Activated T-helper 2 cell treated with anti-CD3 and anti-CD28 coated beads, Interferon-gamma antibody, Interleukin-2, Interleukin-4, amounts not matched to agents 10 μg/mL and 5 μg/mL and 100 μg/mL, durations not matched to agents 14 hours and 24 hours and 36 hours (primary cell): ENCODE measurements at regions not wholly inside any gene's neighbourhood (a gene's known extent, or its start where the extent isn't known, plus 50 kb on each side); places are given as distances from the start of the nearest gene placed in this dataset.

Experiments used
- DNase-seq: peaks from one replicate; pipeline ENCODE4 v3.0.0; 2021; ENCODE audit warnings: low spot score
- H3K27ac Mint-ChIP-seq: one replicate; pipeline ENCODE4 v1.8.0; 2021; ENCODE audit warnings: mixed read lengths
- H3K27me3 Mint-ChIP-seq: one replicate; pipeline ENCODE4 v1.8.0; 2021; ENCODE audit warnings: low read depth, mixed read lengths
- H3K36me3 Mint-ChIP-seq: one replicate; pipeline ENCODE4 v1.8.0; 2021; ENCODE audit warnings: low read depth, mixed read lengths
- H3K4me1 Mint-ChIP-seq: one replicate; pipeline ENCODE4 v1.8.0; 2021; ENCODE audit warnings: low read depth, mixed read lengths
- H3K4me3 Mint-ChIP-seq: one replicate; pipeline ENCODE4 v1.8.0; 2021; ENCODE audit warnings: low read depth, mild to moderate bottlenecking, moderate library complexity, mixed read lengths
- H3K9me3 Mint-ChIP-seq: one replicate; pipeline ENCODE4 v1.8.0; 2021; ENCODE audit warnings: mixed read lengths
- intact Hi-C: fragments of 100-400 bp; cut with micrococcal nuclease; formaldehyde crosslinking; loops from one replicate; pipeline ENCODE4 v1.15.1; 2023

DNA sequence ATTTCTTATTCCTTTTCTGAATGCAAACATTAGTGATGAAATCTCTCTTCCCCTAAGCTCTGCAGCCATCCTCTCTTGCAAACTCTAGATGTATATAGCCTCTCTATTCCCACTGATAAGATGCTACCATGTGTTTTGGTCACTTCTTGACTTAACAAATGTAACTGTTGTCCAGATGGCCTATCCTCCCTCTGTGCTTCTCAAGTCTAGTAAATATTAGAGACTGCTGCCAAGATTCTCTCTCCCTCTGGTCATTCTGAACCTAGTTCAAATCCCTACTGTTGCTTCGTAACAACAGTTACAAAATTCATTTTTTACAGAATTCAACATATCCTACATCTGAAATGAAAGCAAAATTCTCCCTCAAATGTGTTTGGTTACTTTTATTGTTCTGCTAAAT is 156.6 kb downstream of the TXNL1 start:
- no peaks in the 10 kb centered on the region for H3K9me3 Mint-ChIP-seq
- no peaks in the 10 kb centered on the region for H3K36me3 Mint-ChIP-seq
- H3K27me3 Mint-ChIP-seq, result no peaks in the 10 kb centered on the region
- H3K27ac Mint-ChIP-seq, result no peak overlapping the region
- intact Hi-C loops, result no loop called here
- H3K4me1 Mint-ChIP-seq, result no peaks in the 10 kb centered on the region
- no peak for DNase-seq
- no peak overlapping the region for H3K4me3 Mint-ChIP-seq

DNA sequence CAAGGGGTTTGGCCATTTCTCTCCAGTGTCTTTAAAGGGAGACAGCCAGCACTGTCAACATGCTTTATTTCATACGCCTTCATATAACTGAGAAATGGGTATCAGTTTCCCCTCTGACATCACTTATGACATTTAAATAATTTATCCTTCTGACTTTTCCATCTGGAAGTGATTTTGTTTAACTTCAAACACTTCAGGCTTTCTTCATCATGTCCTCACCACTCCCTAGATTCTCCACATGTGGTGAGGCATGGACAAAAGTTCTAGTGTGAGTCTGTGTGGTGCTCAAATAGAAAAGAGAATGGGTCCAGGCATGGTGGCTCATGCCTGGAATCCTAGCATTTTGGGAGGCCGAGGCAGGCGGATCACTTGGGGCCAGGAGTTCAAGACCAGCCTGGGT is 158.6 kb downstream of the TXNL1 start:
- Mint-ChIP-seq H3K27ac (no peak overlapping the region), H3K9me3 (no peaks in the 10 kb centered on the region), H3K4me1 (no peaks in the 10 kb centered on the region), H3K27me3 (no peaks in the 10 kb centered on the region), H3K36me3 (no peaks in the 10 kb centered on the region), H3K4me3 (no peak overlapping the region)
- intact Hi-C loops, result no loop called here
- DNase-seq, result no peak

DNA sequence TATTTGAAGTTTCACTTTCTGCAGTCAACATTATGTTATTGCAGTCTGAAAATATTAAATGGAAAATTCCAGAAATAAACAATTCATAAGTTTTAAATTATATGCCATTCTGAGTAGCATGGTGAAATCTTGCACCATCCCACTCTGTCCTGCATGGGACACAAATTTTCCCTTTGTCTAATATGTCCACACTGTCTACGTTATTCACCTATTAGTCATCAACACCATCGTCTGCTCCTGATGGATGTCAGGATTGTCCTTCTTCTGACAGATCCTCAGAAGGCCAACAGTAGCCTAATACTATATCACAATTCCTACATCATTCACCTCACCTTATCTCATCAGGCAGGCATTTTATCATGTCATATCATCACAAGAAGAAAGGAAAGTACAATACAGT is 163.1 kb downstream of the TXNL1 start:
- no peaks in the 10 kb centered on the region for H3K4me1 Mint-ChIP-seq
- no peaks in the 10 kb centered on the region for H3K36me3 Mint-ChIP-seq
- intact Hi-C loops, result no loop called here
- H3K27me3 Mint-ChIP-seq, result no peaks in the 10 kb centered on the region
- no peak overlapping the region for H3K4me3 Mint-ChIP-seq
- H3K27ac Mint-ChIP-seq, result no peak overlapping the region
- no peaks in the 10 kb centered on the region for H3K9me3 Mint-ChIP-seq
- no peak for DNase-seq

DNA sequence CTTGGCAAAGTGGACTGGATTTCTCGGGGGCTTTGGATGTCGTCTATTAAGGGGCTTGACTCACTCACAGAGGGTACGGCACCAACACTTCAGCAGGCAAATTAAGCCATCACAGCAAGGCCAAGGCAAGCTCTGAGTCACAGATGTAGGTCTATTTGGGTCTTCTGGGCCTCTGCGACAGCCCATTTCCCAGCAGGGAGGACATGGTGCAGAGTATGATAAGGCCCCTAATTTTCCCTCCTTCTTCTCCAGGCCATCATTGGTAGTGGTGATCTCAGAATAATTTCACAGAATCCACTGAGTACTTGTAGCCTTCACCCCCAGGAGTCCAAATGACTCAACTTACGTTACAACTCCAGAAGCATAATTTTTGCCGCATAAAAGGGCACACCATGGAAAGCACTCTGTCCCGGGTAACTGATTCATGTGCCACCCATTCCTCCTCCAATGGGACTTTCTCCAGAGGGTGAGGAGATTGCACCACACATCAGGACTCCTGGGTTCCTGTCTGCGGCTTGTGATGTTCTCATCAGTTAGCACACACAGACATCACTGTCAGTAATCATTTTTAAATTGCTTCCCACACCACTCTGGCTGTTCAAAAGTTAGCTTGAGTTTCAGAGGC is 164.9 kb downstream of the TXNL1 start:
- no peak overlapping the region for H3K27ac Mint-ChIP-seq
- H3K27me3 Mint-ChIP-seq, result no peaks in the 10 kb centered on the region
- H3K36me3 Mint-ChIP-seq, result no peaks in the 10 kb centered on the region
- H3K9me3 Mint-ChIP-seq, result no peaks in the 10 kb centered on the region
- intact Hi-C loops, result no loop called here
- H3K4me1 Mint-ChIP-seq, result no peaks in the 10 kb centered on the region
- no peak for DNase-seq
- H3K4me3 Mint-ChIP-seq, result no peak overlapping the region

DNA sequence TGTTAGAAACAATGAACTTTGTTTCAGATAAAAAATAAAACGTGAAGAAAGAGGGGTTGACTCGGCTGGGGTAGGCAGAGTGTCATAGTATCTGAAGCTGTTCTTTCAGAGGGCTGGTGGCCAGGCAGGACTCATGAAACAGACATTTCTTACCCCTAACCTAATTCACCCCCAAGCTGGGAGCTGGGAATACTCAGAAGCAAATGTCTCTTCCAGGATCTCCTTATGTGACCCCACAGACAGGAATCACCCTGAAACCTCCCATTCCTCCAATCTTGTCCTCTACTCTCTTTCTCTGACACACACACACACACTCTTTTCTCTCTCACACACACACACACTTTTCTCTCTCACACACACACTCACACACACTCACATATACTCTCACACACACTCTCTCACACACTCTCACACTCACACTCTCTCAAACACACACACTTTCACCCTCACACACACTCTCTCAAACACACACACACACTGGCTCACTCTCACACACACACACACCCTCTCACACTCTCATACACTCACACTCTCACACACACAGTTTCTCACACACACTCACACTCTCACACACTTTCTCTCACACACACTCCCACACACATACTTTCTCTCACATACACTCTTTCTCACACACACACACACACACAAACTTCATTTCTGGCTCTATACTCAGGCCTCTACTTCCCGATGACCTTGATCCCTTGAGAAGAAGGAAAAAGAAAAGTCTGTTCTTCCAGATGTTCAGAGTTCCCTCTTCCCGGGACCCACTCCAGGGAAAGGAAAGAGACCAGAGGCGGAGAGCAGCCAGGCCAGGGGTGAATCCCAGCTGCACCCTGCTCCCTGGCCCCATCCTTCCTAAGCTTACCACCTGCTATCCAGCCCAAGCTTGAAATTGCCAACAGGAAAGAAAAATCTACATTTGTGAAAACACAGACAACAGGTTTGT is 167.7 kb downstream of the TXNL1 start:
- Mint-ChIP-seq H3K9me3 (peaks cover 5% of the 10 kb centered on the region), H3K4me1 (no peaks in the 10 kb centered on the region), H3K27me3 (no peaks in the 10 kb centered on the region), H3K36me3 (no peaks in the 10 kb centered on the region), H3K4me3 (no peak overlapping the region), H3K27ac (no peak overlapping the region)
- DNase-seq, result no peak
- intact Hi-C loops, result no loop called here

DNA sequence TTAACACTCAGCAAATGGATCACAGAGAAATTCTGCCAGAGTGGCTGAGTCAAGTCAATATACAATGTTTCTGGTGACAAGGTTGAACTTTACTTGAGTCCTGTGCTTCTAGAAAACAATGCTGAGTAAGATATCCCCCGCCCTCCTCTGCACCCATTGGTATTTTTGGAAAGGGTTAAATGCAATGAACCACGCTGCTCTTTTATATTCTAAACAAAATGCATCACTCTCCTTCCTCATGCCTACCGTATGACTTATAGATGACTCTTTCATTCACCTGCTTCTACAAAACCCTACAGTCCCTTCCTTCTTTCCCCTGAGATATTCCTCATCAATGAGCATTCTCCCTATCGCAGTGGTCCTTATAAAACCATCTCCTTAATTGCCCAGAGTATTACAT is 168.8 kb downstream of the TXNL1 start:
- Mint-ChIP-seq H3K9me3 (peaks cover 14% of the 10 kb centered on the region), H3K36me3 (no peaks in the 10 kb centered on the region), H3K27ac (no peak overlapping the region)

DNA sequence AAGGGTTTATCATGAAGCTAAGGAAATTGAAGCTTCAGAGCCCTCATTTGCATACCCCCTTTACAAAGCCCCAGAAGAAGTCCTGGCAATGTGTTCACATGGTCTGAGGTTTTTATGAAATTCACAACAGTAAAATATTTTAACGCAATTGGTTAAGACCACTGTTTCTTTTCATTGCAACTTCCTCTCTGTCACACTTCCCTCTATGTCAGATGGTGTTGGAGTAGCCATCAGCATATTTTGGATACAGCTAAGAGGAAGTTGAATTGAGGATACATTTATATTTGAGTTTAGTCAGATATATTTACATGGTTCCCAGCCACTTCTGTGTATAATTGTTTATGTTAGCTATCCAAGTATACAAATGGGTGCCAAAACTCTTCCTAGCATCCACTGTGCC is 170.0 kb downstream of the TXNL1 start:
- intact Hi-C loops, result no loop called here

More for the DNA sequence above, 168.8 kb downstream of the TXNL1 start:
- Mint-ChIP-seq H3K4me1 (no peaks in the 10 kb centered on the region), H3K27me3 (no peaks in the 10 kb centered on the region), H3K4me3 (no peak overlapping the region)
- intact Hi-C loops, result no loop called here
- no peak for DNase-seq

DNA sequence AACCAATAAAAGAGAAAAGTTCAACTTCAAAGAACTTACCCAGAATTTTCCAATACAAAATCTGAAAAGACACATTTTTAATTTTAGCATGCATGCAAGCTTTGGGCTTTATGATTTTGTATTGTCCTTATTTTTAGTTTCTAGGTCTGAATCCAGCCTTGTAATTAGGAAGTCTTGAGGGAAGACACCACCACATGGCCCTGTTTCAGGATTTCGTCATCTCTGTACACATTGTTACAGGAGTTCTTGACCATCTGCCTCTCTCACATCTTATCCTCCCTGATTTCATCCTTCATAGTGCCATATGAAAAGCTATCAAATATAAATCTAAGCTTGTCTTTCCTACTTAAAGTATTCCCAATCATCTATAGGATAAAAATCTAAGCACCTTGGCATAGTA is 176.1 kb downstream of the TXNL1 start:
- Mint-ChIP-seq H3K9me3 (peaks cover 14% of the 10 kb centered on the region), H3K27me3 (no peaks in the 10 kb centered on the region), H3K4me1 (no peaks in the 10 kb centered on the region), H3K4me3 (no peak overlapping the region), H3K36me3 (no peaks in the 10 kb centered on the region), H3K27ac (no peak overlapping the region)
- intact Hi-C loops, result no loop called here
- DNase-seq, result no peak

More for the DNA sequence above, 170.0 kb downstream of the TXNL1 start:
- no peak overlapping the region for H3K27ac Mint-ChIP-seq
- H3K4me3 Mint-ChIP-seq, result no peak overlapping the region
- DNase-seq, result no peak
- peaks cover 14% of the 10 kb centered on the region for H3K9me3 Mint-ChIP-seq
- H3K4me1 Mint-ChIP-seq, result no peaks in the 10 kb centered on the region
- H3K36me3 Mint-ChIP-seq, result no peaks in the 10 kb centered on the region
- H3K27me3 Mint-ChIP-seq, result no peaks in the 10 kb centered on the region

DNA sequence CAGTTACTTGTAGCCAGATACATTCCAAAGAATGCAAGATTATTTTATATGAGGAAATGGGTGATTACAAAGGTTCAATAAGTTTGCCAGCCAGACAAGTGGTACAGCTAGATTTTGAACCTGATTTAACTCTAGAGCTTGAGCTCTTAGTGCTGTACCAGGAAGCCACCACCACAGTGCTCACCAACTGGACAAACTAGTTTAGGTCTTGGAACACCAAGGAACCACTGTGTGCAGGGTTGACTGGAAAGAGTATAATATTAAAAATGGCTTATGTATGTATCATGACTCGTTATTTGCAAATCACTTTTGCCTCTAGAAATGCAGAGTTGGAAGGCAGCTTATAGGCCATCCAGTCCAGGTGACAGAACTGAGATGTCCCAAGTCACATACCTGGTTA is 177.2 kb downstream of the TXNL1 start:
- no peak for DNase-seq
- Mint-ChIP-seq H3K27me3 (no peaks in the 10 kb centered on the region), H3K4me1 (no peaks in the 10 kb centered on the region), H3K9me3 (peaks cover 14% of the 10 kb centered on the region), H3K4me3 (no peak overlapping the region), H3K27ac (no peak overlapping the region), H3K36me3 (no peaks in the 10 kb centered on the region)
- intact Hi-C loops, result no loop called here

DNA sequence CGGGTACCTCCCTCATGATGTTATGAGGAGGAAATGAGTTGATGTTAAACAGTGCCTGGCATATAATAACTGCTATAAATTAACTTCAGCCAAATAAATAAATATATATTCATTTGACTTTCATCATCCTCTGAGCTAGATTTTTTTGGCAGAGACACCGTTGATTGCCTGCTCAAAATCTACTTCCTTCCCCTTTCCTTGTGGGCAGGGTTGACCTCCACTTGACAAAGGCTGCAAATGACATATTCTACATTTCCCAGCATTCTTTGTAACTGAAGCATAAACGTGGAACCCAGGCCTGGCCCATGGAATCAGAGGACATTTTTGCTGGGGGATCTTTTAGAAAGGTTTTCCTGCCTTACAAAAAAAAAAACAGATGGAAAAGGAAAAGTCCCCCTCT is 177.8 kb downstream of the TXNL1 start:
- H3K4me1 Mint-ChIP-seq, result no peaks in the 10 kb centered on the region
- no peak for DNase-seq
- H3K4me3 Mint-ChIP-seq, result no peak overlapping the region
- H3K36me3 Mint-ChIP-seq, result no peaks in the 10 kb centered on the region
- peaks cover 8% of the 10 kb centered on the region for H3K9me3 Mint-ChIP-seq
- intact Hi-C loops, result no loop called here
- H3K27me3 Mint-ChIP-seq, result no peaks in the 10 kb centered on the region
- H3K27ac Mint-ChIP-seq, result no peak overlapping the region

DNA sequence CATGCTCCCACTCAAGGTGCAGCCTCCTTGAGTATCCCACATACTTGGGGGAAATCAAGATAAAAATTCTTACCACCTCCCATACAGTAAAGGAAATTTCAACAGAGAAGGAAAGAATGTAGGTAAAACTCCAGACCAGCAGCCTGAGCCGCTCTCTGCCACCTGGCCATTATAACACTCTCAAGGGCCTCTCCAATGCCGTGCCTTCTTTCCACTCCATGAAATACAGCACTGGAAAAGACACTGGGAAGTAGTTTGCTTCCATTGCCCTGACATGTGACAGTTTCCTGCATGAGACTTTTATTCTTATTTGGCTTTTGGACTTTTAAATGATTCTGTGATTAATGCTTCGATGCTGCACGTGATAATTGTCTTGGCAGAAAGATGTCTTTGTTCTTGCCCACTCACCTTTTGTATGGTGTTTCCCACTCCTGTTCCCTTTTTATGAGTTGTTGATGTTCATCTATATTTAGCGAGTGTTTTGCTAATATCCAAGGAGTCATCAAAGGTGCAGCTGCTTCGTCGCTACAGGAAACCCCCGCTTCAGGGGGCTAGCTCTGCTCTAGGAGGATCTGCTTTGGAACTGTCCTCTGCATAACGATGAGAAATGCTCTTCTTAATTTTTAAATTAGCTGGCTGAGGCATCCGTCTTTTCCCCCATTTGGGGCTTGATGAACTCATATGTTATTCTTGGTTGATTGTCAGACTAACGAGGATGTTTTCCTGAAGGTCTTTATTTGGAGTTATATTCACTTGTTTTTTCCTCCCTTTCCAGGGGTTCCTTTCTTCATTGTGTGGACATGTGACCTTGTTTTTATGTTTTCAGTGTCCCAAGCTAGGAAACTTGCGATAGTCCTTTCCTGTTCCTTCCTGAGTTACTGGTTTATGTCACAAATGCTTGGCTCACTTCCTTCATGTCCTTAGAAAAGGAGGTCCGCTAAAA is 179.4 kb downstream of the TXNL1 start:
- intact Hi-C loops, result no loop called here
- DNase-seq, result no peak
- Mint-ChIP-seq H3K27ac (no peak overlapping the region), H3K36me3 (no peaks in the 10 kb centered on the region), H3K4me3 (no peak overlapping the region), H3K4me1 (no peaks in the 10 kb centered on the region), H3K27me3 (no peaks in the 10 kb centered on the region), H3K9me3 (no peaks in the 10 kb centered on the region)

DNA sequence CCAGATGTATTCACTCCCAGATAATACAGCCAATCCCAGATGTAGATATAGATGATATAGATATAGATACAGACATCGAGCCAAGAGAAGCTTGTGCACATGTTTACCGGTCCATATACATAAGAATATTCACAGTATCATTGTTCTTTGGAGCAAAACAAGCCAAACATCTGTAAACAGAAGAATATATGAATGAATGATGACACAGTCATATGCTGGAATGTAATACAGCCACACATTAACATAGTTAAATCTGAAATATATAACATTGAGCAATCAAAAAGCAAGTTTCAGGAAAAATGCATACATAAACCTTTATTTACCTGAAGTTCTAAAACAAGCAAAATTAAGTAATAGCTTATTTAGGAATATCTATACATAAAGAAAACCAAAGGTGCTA is 182.5 kb downstream of the TXNL1 start:
- Mint-ChIP-seq H3K27me3 (no peaks in the 10 kb centered on the region), H3K27ac (no peak overlapping the region), H3K4me1 (no peaks in the 10 kb centered on the region), H3K36me3 (no peaks in the 10 kb centered on the region), H3K9me3 (no peaks in the 10 kb centered on the region), H3K4me3 (no peak overlapping the region)
- intact Hi-C loops, result no loop called here
- no peak for DNase-seq
